MM.1S (cell line): ENCODE measurements at regions not wholly inside any gene's neighbourhood (a gene's known extent, or its start where the extent isn't known, plus 50 kb on each side); places are given as distances from the start of the nearest gene placed in this dataset.

Experiments used
- EZH2 ChIP-seq: fragments of 300-600 bp; sonication (generic); optimal IDR thresholded peaks from 2 replicates; pipeline ENCODE3; 2017; ENCODE audit warnings: low read depth, mild to moderate bottlenecking, antibody characterized with exemption, low read length, mixed read lengths
- EZH2phosphoT487 ChIP-seq: fragments of 300-600 bp; sonication (generic); IDR thresholded peaks from 2 replicates; pipeline ENCODE4 v1.6.1; 2018; ENCODE audit warnings: antibody characterized with exemption, low read length
- TF ChIP-seq, protein P1 (sequence below): fragments of 300-600 bp; sonication (generic); IDR thresholded peaks from 2 replicates; pipeline ENCODE4 v1.5.1; 2016; ENCODE audit warnings: antibody characterized with exemption, low read length, mixed read lengths

GRCh38 chr5:174386846-174387245 is 337.5 kb upstream of the MSX2 start:
- TF ChIP-seq, protein P1, sequence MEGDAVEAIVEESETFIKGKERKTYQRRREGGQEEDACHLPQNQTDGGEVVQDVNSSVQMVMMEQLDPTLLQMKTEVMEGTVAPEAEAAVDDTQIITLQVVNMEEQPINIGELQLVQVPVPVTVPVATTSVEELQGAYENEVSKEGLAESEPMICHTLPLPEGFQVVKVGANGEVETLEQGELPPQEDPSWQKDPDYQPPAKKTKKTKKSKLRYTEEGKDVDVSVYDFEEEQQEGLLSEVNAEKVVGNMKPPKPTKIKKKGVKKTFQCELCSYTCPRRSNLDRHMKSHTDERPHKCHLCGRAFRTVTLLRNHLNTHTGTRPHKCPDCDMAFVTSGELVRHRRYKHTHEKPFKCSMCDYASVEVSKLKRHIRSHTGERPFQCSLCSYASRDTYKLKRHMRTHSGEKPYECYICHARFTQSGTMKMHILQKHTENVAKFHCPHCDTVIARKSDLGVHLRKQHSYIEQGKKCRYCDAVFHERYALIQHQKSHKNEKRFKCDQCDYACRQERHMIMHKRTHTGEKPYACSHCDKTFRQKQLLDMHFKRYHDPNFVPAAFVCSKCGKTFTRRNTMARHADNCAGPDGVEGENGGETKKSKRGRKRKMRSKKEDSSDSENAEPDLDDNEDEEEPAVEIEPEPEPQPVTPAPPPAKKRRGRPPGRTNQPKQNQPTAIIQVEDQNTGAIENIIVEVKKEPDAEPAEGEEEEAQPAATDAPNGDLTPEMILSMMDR = no peak
- TF ChIP-seq EZH2 (no peak), EZH2phosphoT487 (no peak)
